ENCODE measurements at regions not wholly inside any gene's neighbourhood (a gene's known extent, or its start where the extent isn't known, plus 50 kb on each side); places are given as distances from the start of the nearest gene placed in this dataset.

- peak; percentile 82 for DNase-seq
Measured at GRCh38 chrX:39941332-39941920, 156.3 kb downstream of the BCOR start.

- no peak for DNase-seq
Measured at GRCh38 chrX:39944416-39944815, 153.3 kb downstream of the BCOR start.

- DNase-seq, result no peak
Measured at GRCh38 chrX:39945709-39946108, 152.0 kb downstream of the BCOR start.

- DNase-seq, result peak; percentile 91
Measured at GRCh38 chrX:39946822-39947221, 150.9 kb downstream of the BCOR start.

- no peak for DNase-seq
Measured at GRCh38 chrX:39948582-39948981, 149.2 kb downstream of the BCOR start.

- peak; percentile 62 for DNase-seq
Measured at GRCh38 chrX:39950018-39950688, 147.6 kb downstream of the BCOR start.

- no peak for DNase-seq
Measured at GRCh38 chrX:39952989-39953388, 144.8 kb downstream of the BCOR start.

- DNase-seq, result peak; percentile 45
Measured at GRCh38 chrX:39953879-39954278, 143.9 kb downstream of the BCOR start.

GRCh38 chrX:39954851-39955250 lies 142.9 kb downstream of the BCOR start:
- DNase-seq, result no peak

- no peak for DNase-seq
Measured at GRCh38 chrX:39955625-39956024, 142.1 kb downstream of the BCOR start.

- no peak for DNase-seq
Measured at GRCh38 chrX:39956803-39957394, 140.9 kb downstream of the BCOR start.

- DNase-seq, result peak; percentile 69
Measured at GRCh38 chrX:39957816-39958566, 139.8 kb downstream of the BCOR start.

- DNase-seq, result no peak
Measured at GRCh38 chrX:39958850-39959249, 138.9 kb downstream of the BCOR start.

GRCh38 chrX:39960219-39960618 lies 137.5 kb downstream of the BCOR start:
- no peak for DNase-seq

GRCh38 chrX:39961441-39961840 lies 136.3 kb downstream of the BCOR start:
- no peak for DNase-seq

GRCh38 chrX:39965051-39965573 lies 132.6 kb downstream of the BCOR start:
- DNase-seq, result no peak

GRCh38 chrX:39966176-39966575 lies 131.6 kb downstream of the BCOR start:
- no peak for DNase-seq

- peak; percentile 23 for DNase-seq
Measured at GRCh38 chrX:39967348-39967747, 130.4 kb downstream of the BCOR start.

GRCh38 chrX:39969099-39969818 lies 128.5 kb downstream of the BCOR start:
- DNase-seq, result no peak

- DNase-seq, result no peak
Measured at GRCh38 chrX:39969819-39970504, 127.8 kb downstream of the BCOR start.

- no peak for DNase-seq
Measured at GRCh38 chrX:39971760-39972159, 126.0 kb downstream of the BCOR start.

- peak; percentile 69 for DNase-seq
Measured at GRCh38 chrX:39972340-39972739, 125.4 kb downstream of the BCOR start.
